Activated CD8-positive, alpha-beta T cell treated with anti-CD3 and anti-CD28 coated beads, Interleukin-2, amount 10 ng/mL, durations not matched to agents 7 days and 5 days (primary cell): ENCODE measurements at regions not wholly inside any gene's neighbourhood (a gene's known extent, or its start where the extent isn't known, plus 50 kb on each side); places are given as distances from the start of the nearest gene placed in this dataset.
"Not testable (repeated sequence)": the region's sequence is repeated elsewhere in the genome, so short reads cannot be mapped to it uniquely, and the experiment has no call there.

Experiments
- ATAC-seq: fragments of 150-1000 bp; cut with Tn5 transposase; one replicate; pipeline ENCODE4 v1.10.0; 2021; ENCODE audit warnings: moderate library complexity
- CTCF ChIA-PET: fragments of 350-600 bp; sonication (Branson Sonifier 250); formaldehyde crosslinking; loops from one replicate; lab custom pipeline; 2021; ENCODE audit warnings: antibody characterized with exemption; lab: Charles Lee
- POLR2A ChIA-PET: fragments of 350-600 bp; sonication (Branson Sonifier 250); formaldehyde crosslinking; loops from one replicate; lab custom pipeline; 2021; ENCODE audit warnings: antibody characterized with exemption; lab: Charles Lee
- DNase-seq: peaks from one replicate; pipeline ENCODE4 v3.0.0-alpha.2; 2020
- H3K27ac Mint-ChIP-seq: one replicate; pipeline ENCODE4 v1.8.0; 2021; ENCODE audit warnings: mild to moderate bottlenecking, mixed read lengths
- H3K27me3 Mint-ChIP-seq: one replicate; pipeline ENCODE4 v1.8.0; 2021; ENCODE audit warnings: low read depth, mixed read lengths
- H3K36me3 Mint-ChIP-seq: one replicate; pipeline ENCODE4 v1.8.0; 2021; ENCODE audit warnings: low read depth, mixed read lengths
- H3K4me1 Mint-ChIP-seq: one replicate; pipeline ENCODE4 v1.8.0; 2021; ENCODE audit warnings: low read depth, mixed read lengths
- H3K4me3 Mint-ChIP-seq: one replicate; pipeline ENCODE4 v1.8.0; 2021; ENCODE audit warnings: mild to moderate bottlenecking, mixed read lengths
- H3K9me3 Mint-ChIP-seq: one replicate; pipeline ENCODE4 v1.8.0; 2022; ENCODE audit warnings: mixed read lengths; ENCODE audit not compliant: insufficient read depth

GRCh38 chr6:85137865-85138264 is 312.0 kb upstream of the NT5E start:
- Mint-ChIP-seq H3K36me3 (no peaks in the 10 kb centered on the region), H3K4me1 (no peaks in the 10 kb centered on the region), H3K27me3 (no peaks in the 10 kb centered on the region), H3K27ac (no peak overlapping the region), H3K4me3 (no peak overlapping the region), H3K9me3 (no peaks in the 10 kb centered on the region)
- no peak for DNase-seq
- no peak for ATAC-seq
- CTCF ChIA-PET: no interaction called here
- POLR2A ChIA-PET: no interaction called here

- Mint-ChIP-seq H3K9me3 (no peaks in the 10 kb centered on the region), H3K27me3 (no peaks in the 10 kb centered on the region), H3K36me3 (no peaks in the 10 kb centered on the region), H3K4me1 (no peaks in the 10 kb centered on the region), H3K27ac (no peak overlapping the region), H3K4me3 (no peak overlapping the region)
- DNase-seq (no peak), ATAC-seq (no peak)
- POLR2A ChIA-PET: no interaction called here
- CTCF ChIA-PET: no interaction called here
Observed at GRCh38 chr6:85136310-85136709, 313.6 kb upstream of the NT5E start.

GRCh38 chr6:85135376-85136094 is 314.3 kb upstream of the NT5E start:
- no peak overlapping the region for H3K27ac Mint-ChIP-seq
- H3K36me3 Mint-ChIP-seq: no peaks in the 10 kb centered on the region
- no peak overlapping the region for H3K4me3 Mint-ChIP-seq
- CTCF ChIA-PET: no interaction called here
- ATAC-seq (no peak), DNase-seq (no peak)
- no peaks in the 10 kb centered on the region for H3K27me3 Mint-ChIP-seq
- POLR2A ChIA-PET: no interaction called here
- H3K4me1 Mint-ChIP-seq: no peaks in the 10 kb centered on the region
- H3K9me3 Mint-ChIP-seq: no peaks in the 10 kb centered on the region

- ATAC-seq: no peak
- H3K27me3 Mint-ChIP-seq: no peaks in the 10 kb centered on the region
- POLR2A ChIA-PET: no interaction called here
Observed at GRCh38 chr6:85134172-85134571, 315.7 kb upstream of the NT5E start.

GRCh38 chr6:85132091-85132490 is 317.8 kb upstream of the NT5E start:
- H3K27me3 Mint-ChIP-seq: no peaks in the 10 kb centered on the region
- H3K9me3 Mint-ChIP-seq: no peaks in the 10 kb centered on the region
- no peaks in the 10 kb centered on the region for H3K36me3 Mint-ChIP-seq
- H3K4me1 Mint-ChIP-seq: no peaks in the 10 kb centered on the region
- H3K4me3 Mint-ChIP-seq: no peak overlapping the region
- ATAC-seq: no peak
- no peak overlapping the region for H3K27ac Mint-ChIP-seq
- ChIA-PET POLR2A (no interaction called here), CTCF (no interaction called here)
- no peak for DNase-seq

More at GRCh38 chr6:85134172-85134571, 315.7 kb upstream of the NT5E start:
- Mint-ChIP-seq H3K4me1 (no peaks in the 10 kb centered on the region), H3K36me3 (no peaks in the 10 kb centered on the region), H3K27ac (no peak overlapping the region), H3K9me3 (no peaks in the 10 kb centered on the region), H3K4me3 (no peak overlapping the region)
- CTCF ChIA-PET: no interaction called here
- DNase-seq: no peak

- Mint-ChIP-seq H3K4me1 (no peaks in the 10 kb centered on the region), H3K27me3 (no peaks in the 10 kb centered on the region), H3K27ac (no peak overlapping the region), H3K36me3 (no peaks in the 10 kb centered on the region), H3K9me3 (no peaks in the 10 kb centered on the region), H3K4me3 (no peak overlapping the region)
- ATAC-seq (no peak), DNase-seq (no peak)
- ChIA-PET CTCF (no interaction called here), POLR2A (no interaction called here)
Observed at GRCh38 chr6:85130743-85131142, 319.1 kb upstream of the NT5E start.

GRCh38 chr6:85129881-85130280 is 320.0 kb upstream of the NT5E start:
- no peaks in the 10 kb centered on the region for H3K27me3 Mint-ChIP-seq
- POLR2A ChIA-PET: no interaction called here
- ATAC-seq: no peak

GRCh38 chr6:85128781-85129180 is 321.1 kb upstream of the NT5E start:
- no peak for ATAC-seq
- ChIA-PET CTCF (no interaction called here), POLR2A (no interaction called here)
- no peak overlapping the region for H3K4me3 Mint-ChIP-seq
- no peak overlapping the region for H3K27ac Mint-ChIP-seq
- H3K4me1 Mint-ChIP-seq: no peaks in the 10 kb centered on the region
- no peaks in the 10 kb centered on the region for H3K9me3 Mint-ChIP-seq
- no peaks in the 10 kb centered on the region for H3K36me3 Mint-ChIP-seq
- no peak for DNase-seq
- H3K27me3 Mint-ChIP-seq: peaks cover 3% of the 10 kb centered on the region

More at GRCh38 chr6:85129881-85130280, 320.0 kb upstream of the NT5E start:
- no peak overlapping the region for H3K4me3 Mint-ChIP-seq
- no peaks in the 10 kb centered on the region for H3K4me1 Mint-ChIP-seq
- H3K9me3 Mint-ChIP-seq: no peaks in the 10 kb centered on the region
- CTCF ChIA-PET: no interaction called here
- no peaks in the 10 kb centered on the region for H3K36me3 Mint-ChIP-seq
- no peak for DNase-seq
- H3K27ac Mint-ChIP-seq: no peak overlapping the region

- DNase-seq, H3K4me3 Mint-ChIP-seq, H3K4me1 Mint-ChIP-seq, ATAC-seq, CTCF ChIA-PET, H3K27ac Mint-ChIP-seq, H3K36me3 Mint-ChIP-seq, H3K27me3 Mint-ChIP-seq, H3K9me3 Mint-ChIP-seq, POLR2A ChIA-PET: not testable (repeated sequence)
Observed at GRCh38 chr6:85128256-85128655, 321.6 kb upstream of the NT5E start.

- ChIA-PET CTCF (no interaction called here), POLR2A (no interaction called here)
- H3K4me3 Mint-ChIP-seq: no peak overlapping the region
- no peaks in the 10 kb centered on the region for H3K9me3 Mint-ChIP-seq
- no peak for ATAC-seq
- no peaks in the 10 kb centered on the region for H3K4me1 Mint-ChIP-seq
- H3K36me3 Mint-ChIP-seq: no peaks in the 10 kb centered on the region
- no peak for DNase-seq
- peaks cover 3% of the 10 kb centered on the region for H3K27me3 Mint-ChIP-seq
- no peak overlapping the region for H3K27ac Mint-ChIP-seq
Observed at GRCh38 chr6:85127696-85128243, 322.1 kb upstream of the NT5E start.

- Mint-ChIP-seq H3K27me3 (peaks cover 3% of the 10 kb centered on the region), H3K36me3 (no peaks in the 10 kb centered on the region), H3K9me3 (no peaks in the 10 kb centered on the region), H3K4me1 (no peaks in the 10 kb centered on the region), H3K27ac (no peak overlapping the region), H3K4me3 (no peak overlapping the region)
- ChIA-PET POLR2A (no interaction called here), CTCF (no interaction called here)
- no peak for ATAC-seq
- DNase-seq: no peak
Observed at GRCh38 chr6:85127168-85127498, 322.8 kb upstream of the NT5E start.

- ChIA-PET CTCF (no interaction called here), POLR2A (no interaction called here)
- H3K36me3 Mint-ChIP-seq: no peaks in the 10 kb centered on the region
- H3K4me1 Mint-ChIP-seq: no peaks in the 10 kb centered on the region
- DNase-seq: no peak
- no peaks in the 10 kb centered on the region for H3K9me3 Mint-ChIP-seq
- ATAC-seq: no peak
- H3K27ac Mint-ChIP-seq: no peak overlapping the region
- peaks cover 3% of the 10 kb centered on the region for H3K27me3 Mint-ChIP-seq
- no peak overlapping the region for H3K4me3 Mint-ChIP-seq
Observed at GRCh38 chr6:85126485-85127167, 323.3 kb upstream of the NT5E start.
